Liver (tissue), 8 donors: ENCODE measurements at regions not wholly inside any gene's neighbourhood (a gene's known extent, or its start where the extent isn't known, plus 50 kb on each side); places are given as distances from the start of the nearest gene placed in this dataset.

Experiments used
- DNase-seq: peaks from one replicate; pipeline ENCODE4 v3.0.0-alpha.2; 2017; ENCODE audit warnings: low spot score
- H3K27ac ChIP-seq, 2 donors: one replicate each; pipeline ENCODE4 v1.7.0; 2013; ENCODE audit warnings: inconsistent platforms in 2 of 2, low read length in 2 of 2, control low read depth in 1 of 2, low read depth in 1 of 2, mild to moderate bottlenecking in 1 of 2
- H3K27me3 ChIP-seq, 4 donors: one replicate each; pipeline versions ENCODE4 v1.6.1 to v1.7.0; 2013; ENCODE audit warnings: low read length in 3 of 4, inconsistent platforms in 1 of 4, mild to moderate bottlenecking in 1 of 4, moderate library complexity in 1 of 4; ENCODE audit not compliant: control insufficient read depth in 4 of 4, insufficient read depth in 4 of 4
- H3K36me3 ChIP-seq, 4 donors: one replicate each; pipeline versions ENCODE4 v1.6.1 to v1.7.0; 2013; ENCODE audit warnings: low read length in 3 of 4, mild to moderate bottlenecking in 3 of 4, low read depth in 1 of 4, moderate library complexity in 1 of 4; ENCODE audit not compliant: control insufficient read depth in 4 of 4, insufficient read depth in 3 of 4
- H3K4me1 ChIP-seq, 4 donors: one replicate each; pipeline versions ENCODE4 v1.6.1 to v1.7.0; 2013; ENCODE audit warnings: low read length in 3 of 4, mild to moderate bottlenecking in 3 of 4, moderate library complexity in 1 of 4; ENCODE audit not compliant: control insufficient read depth in 4 of 4, insufficient read depth in 4 of 4
- H3K4me3 ChIP-seq, 3 donors: one replicate each; pipeline versions ENCODE4 v1.6.1 to v1.7.0; 2013; ENCODE audit warnings: low read length in 3 of 3, control low read depth in 1 of 3, low read depth in 1 of 3, mild to moderate bottlenecking in 1 of 3
- H3K9ac ChIP-seq, 2 donors: one replicate each; pipeline ENCODE4 v1.7.0; 2013; ENCODE audit warnings: low read length in 2 of 2, mild to moderate bottlenecking in 2 of 2, moderate library complexity in 2 of 2, control low read depth in 1 of 2, low read depth in 1 of 2
- H3K9me3 ChIP-seq, 4 donors: one replicate each; pipeline versions ENCODE4 v1.6.1 to v1.7.0; 2013; ENCODE audit warnings: low read length in 3 of 4; ENCODE audit not compliant: control insufficient read depth in 4 of 4
- EGR1 ChIP-seq, 2 donors: IDR thresholded peaks; 2 replicates each; pipeline ENCODE4 v1.6.1; 2016 to 2018; ENCODE audit warnings: antibody characterized with exemption in 2 of 2, low read depth in 2 of 2
- FOXA2 ChIP-seq: IDR thresholded peaks from 2 replicates; pipeline ENCODE4 v1.6.1; 2016; ENCODE audit warnings: antibody characterized with exemption
- GABPA ChIP-seq, 2 donors: IDR thresholded peaks in 1 of 2; conservative IDR thresholded peaks in 1 of 2; 2 replicates each; pipeline ENCODE4 v1.6.1; 2016; ENCODE audit warnings: antibody characterized with exemption in 2 of 2, mild to moderate bottlenecking in 1 of 2, moderate library complexity in 1 of 2
- HNF4A ChIP-seq, 2 donors: conservative IDR thresholded peaks; 2 replicates each; pipeline ENCODE4 v1.6.1; 2016; ENCODE audit warnings: antibody characterized with exemption in 2 of 2, mild to moderate bottlenecking in 2 of 2
- HNF4G ChIP-seq: IDR thresholded peaks from 2 replicates; pipeline ENCODE4 v1.6.1; 2016; ENCODE audit warnings: antibody characterized with exemption
- JUND ChIP-seq, 2 donors: IDR thresholded peaks; 2 replicates each; pipeline ENCODE4 v1.6.1; 2016; ENCODE audit warnings: antibody characterized with exemption in 2 of 2
- NR2F2 ChIP-seq: IDR thresholded peaks from 2 replicates; pipeline ENCODE4 v1.6.1; 2016; ENCODE audit warnings: antibody characterized with exemption
- RAD21 ChIP-seq, 2 donors: IDR thresholded peaks; 2 replicates each; pipeline ENCODE4 v1.6.1; 2016; ENCODE audit warnings: antibody characterized with exemption in 2 of 2, mild to moderate bottlenecking in 2 of 2
- TAF1 ChIP-seq: conservative IDR thresholded peaks from 2 replicates; pipeline ENCODE4 v1.6.1; 2016; ENCODE audit warnings: antibody characterized with exemption, mild to moderate bottlenecking
- YY1 ChIP-seq: IDR thresholded peaks from 2 replicates; pipeline ENCODE4 v1.6.1; 2016; ENCODE audit warnings: antibody characterized with exemption, mild to moderate bottlenecking
- WGBS: extraction: QIAGEN DNeasy Blood & Tissue Kit; methylation state at CpG from one replicate; pipeline ENCODE4 v1.1.7; 2013; 5-methylcytosine and 5-hydroxymethylcytosine counted together
- TF ChIP-seq, protein P1 (sequence below): fragments of 150-350 bp; IDR thresholded peaks from 2 replicates; pipeline ENCODE4 v1.5.1; 2017; ENCODE audit warnings: improper control_type of control experiment, low read depth, low read length; ENCODE audit not compliant: missing input control
- TF ChIP-seq, protein P2 (sequence below): IDR thresholded peaks from 2 replicates; pipeline ENCODE4 v1.6.1; 2016; ENCODE audit warnings: antibody characterized with exemption, mild to moderate bottlenecking
- TF ChIP-seq, protein P3 (sequence below): IDR thresholded peaks from 2 replicates; pipeline ENCODE4 v1.6.1; 2016; ENCODE audit warnings: antibody characterized with exemption
- TF ChIP-seq, protein P4 (sequence below): IDR thresholded peaks from 2 replicates; pipeline ENCODE4 v1.6.1; 2016; ENCODE audit warnings: antibody characterized with exemption
- TF ChIP-seq, protein P5 (sequence below): IDR thresholded peaks from 2 replicates; pipeline ENCODE4 v1.6.1; 2016; ENCODE audit warnings: antibody characterized with exemption
- donor health status: healthy.
- donor health status: healthy.
- donor health status: healthy.
- donor health status: healthy.
- donor health status: healthy.

DNA sequence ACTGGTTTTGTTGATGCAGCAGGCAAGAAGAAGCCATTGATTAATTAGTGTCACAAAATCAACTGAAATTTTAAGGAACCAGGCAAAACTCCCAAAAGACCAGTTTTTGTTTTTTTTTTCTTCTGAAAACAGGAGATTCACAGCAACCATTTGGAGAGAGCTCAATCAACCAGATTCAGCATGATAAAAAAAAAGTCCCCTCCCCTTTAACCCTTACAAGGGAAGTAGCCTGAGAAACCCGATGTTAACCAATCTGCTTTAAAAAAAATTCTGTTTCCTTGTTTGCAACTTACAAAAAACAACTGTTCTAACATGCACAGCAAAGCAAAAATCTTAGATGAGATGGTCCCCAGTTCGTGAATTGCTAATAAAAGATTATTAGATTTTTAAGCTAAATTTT is 59.7 kb downstream of the HMHB1 start:
- Histone ChIP-seq H3K27ac (no peak overlapping the region), H3K36me3 (no peaks in the 10 kb centered on the region), H3K27me3 (no peaks in the 10 kb centered on the region), H3K4me1 (no peaks in the 10 kb centered on the region), H3K4me3 (no peak overlapping the region), H3K9ac (no peak overlapping the region), H3K9me3 (no peaks in the 10 kb centered on the region)
- TF ChIP-seq, protein P1, sequence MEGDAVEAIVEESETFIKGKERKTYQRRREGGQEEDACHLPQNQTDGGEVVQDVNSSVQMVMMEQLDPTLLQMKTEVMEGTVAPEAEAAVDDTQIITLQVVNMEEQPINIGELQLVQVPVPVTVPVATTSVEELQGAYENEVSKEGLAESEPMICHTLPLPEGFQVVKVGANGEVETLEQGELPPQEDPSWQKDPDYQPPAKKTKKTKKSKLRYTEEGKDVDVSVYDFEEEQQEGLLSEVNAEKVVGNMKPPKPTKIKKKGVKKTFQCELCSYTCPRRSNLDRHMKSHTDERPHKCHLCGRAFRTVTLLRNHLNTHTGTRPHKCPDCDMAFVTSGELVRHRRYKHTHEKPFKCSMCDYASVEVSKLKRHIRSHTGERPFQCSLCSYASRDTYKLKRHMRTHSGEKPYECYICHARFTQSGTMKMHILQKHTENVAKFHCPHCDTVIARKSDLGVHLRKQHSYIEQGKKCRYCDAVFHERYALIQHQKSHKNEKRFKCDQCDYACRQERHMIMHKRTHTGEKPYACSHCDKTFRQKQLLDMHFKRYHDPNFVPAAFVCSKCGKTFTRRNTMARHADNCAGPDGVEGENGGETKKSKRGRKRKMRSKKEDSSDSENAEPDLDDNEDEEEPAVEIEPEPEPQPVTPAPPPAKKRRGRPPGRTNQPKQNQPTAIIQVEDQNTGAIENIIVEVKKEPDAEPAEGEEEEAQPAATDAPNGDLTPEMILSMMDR = no peak
- no peak for TF ChIP-seq RAD21 (IDR thresholded peaks at IDR 0.05)
- TF ChIP-seq HNF4G = no peak
- TF ChIP-seq, protein P2, sequence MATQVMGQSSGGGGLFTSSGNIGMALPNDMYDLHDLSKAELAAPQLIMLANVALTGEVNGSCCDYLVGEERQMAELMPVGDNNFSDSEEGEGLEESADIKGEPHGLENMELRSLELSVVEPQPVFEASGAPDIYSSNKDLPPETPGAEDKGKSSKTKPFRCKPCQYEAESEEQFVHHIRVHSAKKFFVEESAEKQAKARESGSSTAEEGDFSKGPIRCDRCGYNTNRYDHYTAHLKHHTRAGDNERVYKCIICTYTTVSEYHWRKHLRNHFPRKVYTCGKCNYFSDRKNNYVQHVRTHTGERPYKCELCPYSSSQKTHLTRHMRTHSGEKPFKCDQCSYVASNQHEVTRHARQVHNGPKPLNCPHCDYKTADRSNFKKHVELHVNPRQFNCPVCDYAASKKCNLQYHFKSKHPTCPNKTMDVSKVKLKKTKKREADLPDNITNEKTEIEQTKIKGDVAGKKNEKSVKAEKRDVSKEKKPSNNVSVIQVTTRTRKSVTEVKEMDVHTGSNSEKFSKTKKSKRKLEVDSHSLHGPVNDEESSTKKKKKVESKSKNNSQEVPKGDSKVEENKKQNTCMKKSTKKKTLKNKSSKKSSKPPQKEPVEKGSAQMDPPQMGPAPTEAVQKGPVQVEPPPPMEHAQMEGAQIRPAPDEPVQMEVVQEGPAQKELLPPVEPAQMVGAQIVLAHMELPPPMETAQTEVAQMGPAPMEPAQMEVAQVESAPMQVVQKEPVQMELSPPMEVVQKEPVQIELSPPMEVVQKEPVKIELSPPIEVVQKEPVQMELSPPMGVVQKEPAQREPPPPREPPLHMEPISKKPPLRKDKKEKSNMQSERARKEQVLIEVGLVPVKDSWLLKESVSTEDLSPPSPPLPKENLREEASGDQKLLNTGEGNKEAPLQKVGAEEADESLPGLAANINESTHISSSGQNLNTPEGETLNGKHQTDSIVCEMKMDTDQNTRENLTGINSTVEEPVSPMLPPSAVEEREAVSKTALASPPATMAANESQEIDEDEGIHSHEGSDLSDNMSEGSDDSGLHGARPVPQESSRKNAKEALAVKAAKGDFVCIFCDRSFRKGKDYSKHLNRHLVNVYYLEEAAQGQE = no peak
- TF ChIP-seq, protein P3, sequence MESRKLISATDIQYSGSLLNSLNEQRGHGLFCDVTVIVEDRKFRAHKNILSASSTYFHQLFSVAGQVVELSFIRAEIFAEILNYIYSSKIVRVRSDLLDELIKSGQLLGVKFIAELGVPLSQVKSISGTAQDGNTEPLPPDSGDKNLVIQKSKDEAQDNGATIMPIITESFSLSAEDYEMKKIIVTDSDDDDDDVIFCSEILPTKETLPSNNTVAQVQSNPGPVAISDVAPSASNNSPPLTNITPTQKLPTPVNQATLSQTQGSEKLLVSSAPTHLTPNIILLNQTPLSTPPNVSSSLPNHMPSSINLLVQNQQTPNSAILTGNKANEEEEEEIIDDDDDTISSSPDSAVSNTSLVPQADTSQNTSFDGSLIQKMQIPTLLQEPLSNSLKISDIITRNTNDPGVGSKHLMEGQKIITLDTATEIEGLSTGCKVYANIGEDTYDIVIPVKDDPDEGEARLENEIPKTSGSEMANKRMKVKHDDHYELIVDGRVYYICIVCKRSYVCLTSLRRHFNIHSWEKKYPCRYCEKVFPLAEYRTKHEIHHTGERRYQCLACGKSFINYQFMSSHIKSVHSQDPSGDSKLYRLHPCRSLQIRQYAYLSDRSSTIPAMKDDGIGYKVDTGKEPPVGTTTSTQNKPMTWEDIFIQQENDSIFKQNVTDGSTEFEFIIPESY = no peak
- TF ChIP-seq EGR1 (IDR thresholded peaks at IDR 0.05; ENCODE audit: low read depth in 2 of 2) = no peak
- TF ChIP-seq, protein P4, sequence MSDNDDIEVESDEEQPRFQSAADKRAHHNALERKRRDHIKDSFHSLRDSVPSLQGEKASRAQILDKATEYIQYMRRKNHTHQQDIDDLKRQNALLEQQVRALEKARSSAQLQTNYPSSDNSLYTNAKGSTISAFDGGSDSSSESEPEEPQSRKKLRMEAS = no peak
- TF ChIP-seq YY1 = no peak
- no peak for TF ChIP-seq HNF4A (conservative IDR thresholded peaks at IDR 0.05)
- no peak for TF ChIP-seq NR2F2
- 81% methylated on average over 2 of the region's 2 CpGs for WGBS
- DNase-seq = no peak

DNA sequence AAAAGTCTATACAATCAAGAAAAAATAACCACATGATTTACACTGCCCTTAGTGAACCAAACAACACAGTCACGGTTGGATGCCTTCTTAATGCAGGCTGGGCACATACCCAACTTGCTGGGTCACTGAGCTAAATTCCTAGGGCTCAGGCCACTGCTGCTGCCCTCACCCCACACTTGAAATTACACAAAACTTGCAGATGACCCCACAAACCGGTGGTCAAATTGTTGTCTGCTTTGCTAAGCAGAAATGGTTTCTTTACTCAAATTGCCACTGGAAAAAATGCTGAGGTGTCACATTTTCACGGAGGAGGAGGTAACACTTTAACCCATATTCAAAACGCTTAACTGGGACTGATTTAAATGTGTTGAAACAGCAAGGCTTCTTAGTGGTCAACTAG is 62.4 kb downstream of the HMHB1 start:
- DNase-seq = no peak
- Histone ChIP-seq H3K4me3 (no peak overlapping the region), H3K36me3 (no peaks in the 10 kb centered on the region), H3K4me1 (no peaks in the 10 kb centered on the region), H3K9ac (no peak overlapping the region), H3K27me3 (no peaks in the 10 kb centered on the region), H3K9me3 (no peaks in the 10 kb centered on the region), H3K27ac (no peak overlapping the region)
- TF ChIP-seq JUND (IDR thresholded peaks at IDR 0.05) (no peak), GABPA (IDR thresholded peaks at IDR 0.05 in 1 of 2, conservative IDR thresholded peaks at IDR 0.05 in 1 of 2) (no peak), NR2F2 (no peak), TAF1 (no peak), FOXA2 (no peak), RAD21 (IDR thresholded peaks at IDR 0.05) (no peak), HNF4G (no peak)
- TF ChIP-seq, protein P5, sequence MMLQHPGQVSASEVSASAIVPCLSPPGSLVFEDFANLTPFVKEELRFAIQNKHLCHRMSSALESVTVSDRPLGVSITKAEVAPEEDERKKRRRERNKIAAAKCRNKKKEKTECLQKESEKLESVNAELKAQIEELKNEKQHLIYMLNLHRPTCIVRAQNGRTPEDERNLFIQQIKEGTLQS = no peak
- TF ChIP-seq, protein P4 = no peak
- TF ChIP-seq, protein P3 = no peak
- TF ChIP-seq, protein P1 = no peak
- TF ChIP-seq, protein P2 = no peak
- 18% methylated on average over 4 of the region's 4 CpGs for WGBS
